GM12875 (cell line): ENCODE measurements at regions not wholly inside any gene's neighbourhood (a gene's known extent, or its start where the extent isn't known, plus 50 kb on each side); places are given as distances from the start of the nearest gene placed in this dataset.

Source experiments
- H3K4me3 ChIP-seq: one replicate; pipeline ENCODE4 v1.5.1; 2011; ENCODE audit warnings: low read depth, low read length, control low read depth
- CTCF ChIP-seq: IDR thresholded peaks from 2 replicates; pipeline ENCODE4 v1.5.1; 2011; ENCODE audit warnings: low read depth, mild to moderate bottlenecking, control low read depth, inconsistent platforms, low read length, moderate library complexity, borderline replicate concordance; ENCODE audit not compliant: insufficient read depth

DNA sequence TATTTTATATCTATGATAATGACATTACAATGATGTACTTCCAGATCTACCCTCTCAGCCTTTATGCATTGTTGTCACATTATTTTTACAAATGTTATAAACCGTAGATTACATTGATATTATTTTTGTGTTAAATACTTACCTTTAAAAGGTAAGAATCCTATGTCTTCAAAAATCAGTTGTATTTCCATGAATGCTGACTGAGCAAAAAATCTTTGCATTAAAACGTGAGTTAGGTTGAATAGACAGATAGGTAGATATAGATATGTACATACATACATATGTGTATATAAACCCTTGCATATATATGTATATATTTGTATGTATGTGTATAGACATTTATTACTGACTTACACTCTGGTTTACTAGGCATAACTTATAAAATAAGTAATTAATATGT, 558.2 kb downstream of the CDH26 start:
- no peak for TF ChIP-seq CTCF
- no peak overlapping the region for H3K4me3 ChIP-seq

GRCh38 chr20:60518022-60518421, 559.8 kb downstream of the CDH26 start:
- no peak for TF ChIP-seq CTCF
- H3K4me3 ChIP-seq, result no peak overlapping the region

DNA sequence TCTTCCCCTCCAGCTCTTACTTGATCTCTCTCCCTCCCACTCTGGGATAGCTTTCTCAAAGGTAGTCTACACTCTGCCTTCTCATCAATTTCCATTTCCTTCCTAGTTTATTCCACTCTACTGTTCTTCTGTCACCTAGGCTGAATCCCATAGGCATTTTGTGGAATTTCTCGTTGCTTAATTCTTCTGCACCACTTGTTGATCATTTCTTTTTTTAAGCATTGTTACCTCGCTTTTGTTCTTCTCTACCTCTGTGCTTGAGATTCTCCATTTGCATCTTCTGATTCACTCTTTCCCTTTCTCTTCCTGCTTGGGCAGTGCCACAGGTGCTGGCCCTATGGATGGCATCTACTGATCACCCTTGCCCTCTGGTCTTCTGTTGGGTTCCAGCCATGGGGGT, 567.2 kb downstream of the CDH26 start:
- no peak for TF ChIP-seq CTCF
- no peak overlapping the region for H3K4me3 ChIP-seq

- H3K4me3 ChIP-seq, result no peak overlapping the region
- TF ChIP-seq CTCF, result no peak
Observed at GRCh38 chr20:60527656-60528055, 569.4 kb downstream of the CDH26 start.

GRCh38 chr20:60528141-60528540, 569.9 kb downstream of the CDH26 start:
- no peak for TF ChIP-seq CTCF
- no peak overlapping the region for H3K4me3 ChIP-seq

GRCh38 chr20:60529149-60529548, 570.9 kb downstream of the CDH26 start:
- H3K4me3 ChIP-seq, result no peak overlapping the region
- no peak for TF ChIP-seq CTCF

DNA sequence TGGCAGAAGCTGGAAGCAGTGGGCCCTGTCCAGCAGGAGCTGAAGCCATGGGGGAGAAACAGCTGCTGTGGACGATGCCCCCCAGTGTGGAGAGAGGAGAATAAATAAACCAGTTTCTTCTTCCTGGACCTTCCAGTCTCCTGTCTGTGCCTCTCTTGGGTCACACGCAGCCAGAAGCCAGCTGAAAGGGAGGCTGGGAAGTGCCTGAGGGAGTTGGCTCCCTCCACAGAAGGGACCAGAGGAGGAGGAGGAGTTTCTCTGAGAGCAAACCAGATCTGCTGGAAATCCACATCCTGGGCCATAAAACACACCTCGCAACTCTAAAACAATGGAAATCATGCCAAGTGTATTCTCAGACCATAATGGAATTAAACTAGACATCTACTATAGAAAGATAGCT, 577.0 kb downstream of the CDH26 start:
- no peak for TF ChIP-seq CTCF
- no peak overlapping the region for H3K4me3 ChIP-seq
